Osteocyte (in vitro differentiated cells): ENCODE measurements at regions not wholly inside any gene's neighbourhood (a gene's known extent, or its start where the extent isn't known, plus 50 kb on each side); places are given as distances from the start of the nearest gene placed in this dataset.
A peak's percentile ranks its signal among the peaks of the same experiment; 100 is the strongest.

Experiments
- DNase-seq: peaks from one replicate; pipeline ENCODE4 v3.0.0; 2021; ENCODE audit warnings: mixed read lengths; ENCODE audit not compliant: unreplicated experiment; ENCODE audit errors: extremely low spot score
- H3K27ac Mint-ChIP-seq: one replicate; pipeline ENCODE4 v1.8.0; 2021; ENCODE audit warnings: mild to moderate bottlenecking, mixed read lengths; ENCODE audit not compliant: unreplicated experiment
- H3K27me3 Mint-ChIP-seq: one replicate; pipeline ENCODE4 v1.8.0; 2021; ENCODE audit warnings: mixed read lengths; ENCODE audit not compliant: unreplicated experiment
- H3K36me3 Mint-ChIP-seq: one replicate; pipeline ENCODE4 v1.8.0; 2021; ENCODE audit warnings: mixed read lengths; ENCODE audit not compliant: unreplicated experiment
- H3K4me1 Mint-ChIP-seq: one replicate; pipeline ENCODE4 v1.8.0; 2021; ENCODE audit warnings: mixed read lengths; ENCODE audit not compliant: unreplicated experiment
- H3K4me3 Mint-ChIP-seq: one replicate; pipeline ENCODE4 v1.8.0; 2021; ENCODE audit warnings: mild to moderate bottlenecking, moderate library complexity, mixed read lengths; ENCODE audit not compliant: unreplicated experiment
- H3K9me3 Mint-ChIP-seq: one replicate; pipeline ENCODE4 v1.8.0; 2021; ENCODE audit warnings: mixed read lengths; ENCODE audit not compliant: unreplicated experiment
- CTCF ChIP-seq: fragments of 200-600 bp; sonication (generic); IDR thresholded peaks from 2 replicates; pipeline ENCODE4 v1.5.0; 2021; ENCODE audit warnings: antibody characterized with exemption, mild to moderate bottlenecking, moderate library complexity

- no peaks in the 10 kb centered on the region for H3K27me3 Mint-ChIP-seq
- no peak for TF ChIP-seq CTCF
Observed at GRCh38 chr5:106292654-106293053, 1378.1 kb downstream of the EFNA5 start.

GRCh38 chr5:106290841-106291240 is 1379.9 kb downstream of the EFNA5 start:
- no peak for TF ChIP-seq CTCF
- H3K27me3 Mint-ChIP-seq: no peaks in the 10 kb centered on the region
- H3K4me3 Mint-ChIP-seq: no peak overlapping the region
- no peak for DNase-seq
- no peaks in the 10 kb centered on the region for H3K36me3 Mint-ChIP-seq
- no peak overlapping the region for H3K27ac Mint-ChIP-seq
- H3K4me1 Mint-ChIP-seq: no peaks in the 10 kb centered on the region
- H3K9me3 Mint-ChIP-seq: no peaks in the 10 kb centered on the region

More at GRCh38 chr5:106292654-106293053, 1378.1 kb downstream of the EFNA5 start:
- Mint-ChIP-seq H3K27ac (no peak overlapping the region), H3K9me3 (no peaks in the 10 kb centered on the region), H3K36me3 (no peaks in the 10 kb centered on the region), H3K4me3 (no peak overlapping the region), H3K4me1 (no peaks in the 10 kb centered on the region)
- DNase-seq: no peak

GRCh38 chr5:106288979-106289378 is 1381.8 kb downstream of the EFNA5 start:
- Mint-ChIP-seq H3K9me3 (no peaks in the 10 kb centered on the region), H3K4me1 (no peaks in the 10 kb centered on the region), H3K27me3 (no peaks in the 10 kb centered on the region), H3K4me3 (no peak overlapping the region), H3K27ac (no peak overlapping the region), H3K36me3 (no peaks in the 10 kb centered on the region)
- no peak for DNase-seq
- TF ChIP-seq CTCF: no peak

GRCh38 chr5:106277540-106278096 is 1393.1 kb downstream of the EFNA5 start:
- H3K4me3 Mint-ChIP-seq: no peak overlapping the region
- H3K27ac Mint-ChIP-seq: no peak overlapping the region
- H3K9me3 Mint-ChIP-seq: no peaks in the 10 kb centered on the region
- H3K36me3 Mint-ChIP-seq: peaks cover under 1% of the 10 kb centered on the region
- H3K4me1 Mint-ChIP-seq: no peaks in the 10 kb centered on the region
- no peaks in the 10 kb centered on the region for H3K27me3 Mint-ChIP-seq
- DNase-seq: no peak
- no peak for TF ChIP-seq CTCF

- Mint-ChIP-seq H3K9me3 (no peaks in the 10 kb centered on the region), H3K4me3 (no peak overlapping the region), H3K36me3 (peaks cover 3% of the 10 kb centered on the region), H3K4me1 (no peaks in the 10 kb centered on the region), H3K27me3 (no peaks in the 10 kb centered on the region), H3K27ac (no peak overlapping the region)
- no peak for DNase-seq
- peak; percentile 68 for TF ChIP-seq CTCF
Observed at GRCh38 chr5:106269252-106269843, 1401.4 kb downstream of the EFNA5 start.
